ENCODE measurements at regions not wholly inside any gene's neighbourhood (a gene's known extent, or its start where the extent isn't known, plus 50 kb on each side); places are given as distances from the start of the nearest gene placed in this dataset.

- in situ Hi-C loops (cut with MboI; ENCODE audit: low pct_unique_long_range_greater_than_20kb, low sequenced_read_pairs): no loop called here
- no peak for DNase-seq
These were observed 163.5 kb upstream of the LYZL2 start for GRCh38 chr10:30793093-30793492.

DNA sequence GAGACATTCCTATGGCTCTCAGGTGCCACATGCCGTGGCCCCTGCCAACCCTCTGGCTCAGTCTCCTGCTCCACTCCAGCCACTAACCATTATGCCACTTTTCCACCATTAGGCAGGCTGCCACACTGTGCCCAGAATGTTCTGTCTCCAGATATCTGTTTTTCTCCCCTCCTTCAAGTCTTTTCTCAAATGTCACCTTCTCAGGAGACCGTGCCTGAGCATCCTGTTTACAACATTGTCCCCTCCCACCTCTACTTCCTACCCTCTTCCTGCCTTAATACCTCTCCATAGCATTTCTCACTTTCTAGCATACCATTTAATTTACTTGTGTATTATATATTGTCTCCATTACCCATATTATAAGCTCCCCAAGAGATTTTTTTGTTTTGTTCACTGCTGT is 162.5 kb upstream of the LYZL2 start:
- in situ Hi-C loops (cut with MboI; ENCODE audit: low pct_unique_long_range_greater_than_20kb, low sequenced_read_pairs): no loop called here
- no peak for DNase-seq

DNA sequence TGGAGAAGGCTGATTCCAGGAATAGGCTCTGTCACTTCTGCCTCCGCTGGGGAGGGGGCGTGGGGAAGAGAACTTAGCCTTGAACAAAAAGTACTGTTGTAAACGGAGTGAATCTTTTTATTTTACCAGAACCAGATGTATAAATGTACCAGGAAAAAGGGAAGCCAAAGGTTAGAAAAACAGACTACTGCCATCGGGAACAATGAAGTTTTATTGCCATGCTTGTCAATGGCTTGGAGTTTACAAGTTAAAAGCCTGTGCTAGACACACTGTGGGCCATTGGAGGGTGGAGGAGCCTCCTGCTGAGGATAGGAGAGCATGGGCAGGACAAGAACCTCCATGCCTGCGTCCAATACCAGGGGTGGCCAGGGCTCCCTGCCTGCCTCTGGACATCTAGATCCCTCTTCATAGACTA is 161.7 kb upstream of the LYZL2 start:
- DNase-seq: no peak
- in situ Hi-C loops (cut with MboI; ENCODE audit: low pct_unique_long_range_greater_than_20kb, low sequenced_read_pairs): no loop called here

GRCh38 chr10:30789806-30790205 is 160.3 kb upstream of the LYZL2 start:
- no peak for DNase-seq
- in situ Hi-C loops (cut with MboI; ENCODE audit: low pct_unique_long_range_greater_than_20kb, low sequenced_read_pairs): no loop called here

DNA sequence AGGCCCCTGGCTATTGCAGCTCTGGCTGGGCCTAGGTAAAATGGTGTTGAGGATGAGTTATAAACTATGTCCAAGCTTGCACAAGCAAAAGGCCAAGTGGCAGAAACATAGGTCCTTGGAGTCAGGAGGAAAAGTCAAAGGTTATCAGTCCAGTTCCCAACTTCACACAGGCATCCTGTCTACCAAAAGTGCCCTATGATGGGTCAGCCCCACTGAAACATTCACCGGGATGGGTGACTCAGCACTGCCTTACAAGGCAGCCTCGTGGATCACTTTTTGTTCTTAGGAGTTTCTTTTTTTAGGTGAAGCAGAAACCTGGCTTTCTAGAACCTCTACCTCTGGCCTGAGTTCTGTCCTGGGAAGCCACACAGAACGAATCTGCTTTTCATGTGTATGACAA is 158.8 kb upstream of the LYZL2 start:
- in situ Hi-C loops (cut with MboI; ENCODE audit: low pct_unique_long_range_greater_than_20kb, low sequenced_read_pairs): no loop called here
- DNase-seq: no peak

GRCh38 chr10:30786906-30787305 is 157.4 kb upstream of the LYZL2 start:
- DNase-seq: no peak
- in situ Hi-C loops (cut with MboI; ENCODE audit: low pct_unique_long_range_greater_than_20kb, low sequenced_read_pairs): no loop called here

- no peak for DNase-seq
- in situ Hi-C loops (cut with MboI; ENCODE audit: low pct_unique_long_range_greater_than_20kb, low sequenced_read_pairs): no loop called here
These were observed 156.6 kb upstream of the LYZL2 start for GRCh38 chr10:30786131-30786530.

DNA sequence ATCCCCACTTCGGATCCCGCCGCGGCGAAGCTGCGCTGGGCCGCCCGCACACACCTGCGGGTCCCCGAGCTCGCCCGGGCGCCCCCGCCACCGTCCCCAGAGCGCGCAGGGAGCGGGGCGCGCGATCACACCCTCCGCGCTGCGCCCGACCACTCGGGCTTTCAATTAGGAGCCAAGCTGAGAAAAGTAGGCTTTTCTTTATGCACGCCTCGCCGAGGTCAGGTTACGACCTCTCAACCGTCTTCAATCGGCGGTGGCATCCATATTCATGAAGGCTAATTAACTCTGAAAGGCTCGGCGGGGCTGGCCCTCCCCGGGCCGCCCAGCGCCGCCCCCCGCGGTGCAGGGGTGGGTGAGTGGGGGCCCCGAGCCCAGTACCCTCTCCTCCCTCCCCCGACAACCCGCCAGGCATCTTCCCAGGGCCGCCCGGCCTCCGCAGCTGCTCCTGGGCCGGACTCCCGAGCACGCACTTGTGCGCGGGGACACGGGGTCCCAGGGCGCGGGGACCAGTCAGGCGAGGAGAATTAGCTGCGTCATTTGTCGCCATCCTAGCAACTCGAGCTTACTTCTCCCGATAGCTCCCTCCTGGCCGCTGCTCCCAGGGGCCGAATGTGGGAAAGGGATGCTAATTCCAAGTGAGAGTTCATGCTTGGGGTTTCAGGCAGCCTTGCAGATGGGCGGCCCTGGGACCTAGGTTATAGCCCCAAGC is 155.5 kb upstream of the LYZL2 start:
- in situ Hi-C loops (cut with MboI; ENCODE audit: low pct_unique_long_range_greater_than_20kb, low sequenced_read_pairs): no loop called here
- no peak for DNase-seq

GRCh38 chr10:30784524-30784896 is 155.0 kb upstream of the LYZL2 start:
- in situ Hi-C loops (cut with MboI; ENCODE audit: low pct_unique_long_range_greater_than_20kb, low sequenced_read_pairs): no loop called here
- DNase-seq: peak; percentile 12

DNA sequence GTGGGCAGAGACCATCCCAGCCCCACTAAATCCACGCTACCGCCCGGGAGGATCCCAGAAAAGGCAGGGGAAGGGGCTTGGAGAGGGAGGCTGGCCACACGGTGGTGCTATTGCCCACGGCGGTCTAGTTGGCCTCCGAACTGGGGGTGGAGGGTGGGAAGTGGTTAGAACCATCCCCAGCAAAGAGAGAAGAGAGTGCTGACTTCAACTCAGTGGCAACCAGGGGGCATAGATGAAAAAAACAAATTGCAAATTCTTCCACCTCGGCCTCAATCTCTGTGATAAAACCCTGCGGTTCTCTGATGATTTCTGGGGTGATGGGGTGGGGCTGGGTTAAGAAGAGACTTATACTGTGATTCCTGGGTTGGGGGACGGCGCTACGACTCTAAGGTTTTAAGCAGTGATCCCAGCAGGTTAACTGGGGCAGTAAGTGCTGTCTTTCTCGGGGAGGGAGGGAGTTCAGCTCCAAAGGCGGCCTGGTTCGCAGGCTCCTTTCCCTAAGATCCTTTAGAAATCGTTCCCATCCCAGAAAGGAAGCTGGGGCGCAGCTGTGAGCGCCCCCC is 154.5 kb upstream of the LYZL2 start:
- peak; percentile 73 for DNase-seq
- in situ Hi-C loops (cut with MboI; ENCODE audit: low pct_unique_long_range_greater_than_20kb, low sequenced_read_pairs): no loop called here

DNA sequence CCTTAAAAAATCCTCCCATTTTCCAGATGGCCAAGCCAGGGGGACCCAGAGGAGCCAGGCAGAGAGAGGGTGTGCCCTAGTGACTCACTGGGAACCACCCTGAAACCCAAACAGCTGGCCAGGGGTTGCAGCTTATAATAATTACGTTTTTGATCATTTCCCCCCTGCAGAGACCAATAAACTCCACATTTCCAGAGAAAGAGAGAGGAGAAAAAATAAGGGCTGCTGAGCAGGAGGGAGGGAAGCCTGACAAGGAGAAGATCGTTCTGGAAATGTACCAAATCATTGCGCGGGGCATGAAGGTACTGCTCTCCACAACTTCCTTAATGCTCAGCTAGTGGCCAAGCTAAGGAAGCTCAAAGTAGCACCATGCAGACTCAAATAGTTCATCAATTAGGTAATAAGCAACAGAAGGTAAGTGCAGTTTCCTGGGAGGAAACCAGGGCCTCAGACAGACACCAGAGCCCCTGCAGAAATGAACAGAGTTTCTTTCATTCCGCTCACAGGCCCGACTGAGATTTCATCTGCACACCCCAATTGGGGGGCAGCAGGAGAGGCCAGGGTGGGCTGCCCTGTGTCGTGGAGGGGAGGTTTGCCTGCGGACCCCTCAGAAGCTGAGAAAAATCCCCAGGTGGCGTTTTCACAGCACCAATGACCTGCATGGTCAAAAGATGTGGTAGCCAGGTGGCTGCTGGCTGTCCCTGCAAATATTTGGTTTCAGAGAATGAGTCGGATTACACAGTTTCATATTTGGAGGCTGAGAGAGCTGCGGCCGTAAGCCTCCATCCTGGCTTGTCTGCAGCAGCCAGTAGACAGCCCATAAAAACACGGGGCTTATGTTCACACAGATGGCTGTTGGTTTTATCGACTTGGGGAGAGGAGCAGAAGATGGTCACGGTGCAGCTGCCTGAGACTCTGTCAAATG is 153.2 kb upstream of the LYZL2 start:
- peak; percentile 34 for DNase-seq
- in situ Hi-C loops (cut with MboI; ENCODE audit: low pct_unique_long_range_greater_than_20kb, low sequenced_read_pairs): no loop called here

DNA sequence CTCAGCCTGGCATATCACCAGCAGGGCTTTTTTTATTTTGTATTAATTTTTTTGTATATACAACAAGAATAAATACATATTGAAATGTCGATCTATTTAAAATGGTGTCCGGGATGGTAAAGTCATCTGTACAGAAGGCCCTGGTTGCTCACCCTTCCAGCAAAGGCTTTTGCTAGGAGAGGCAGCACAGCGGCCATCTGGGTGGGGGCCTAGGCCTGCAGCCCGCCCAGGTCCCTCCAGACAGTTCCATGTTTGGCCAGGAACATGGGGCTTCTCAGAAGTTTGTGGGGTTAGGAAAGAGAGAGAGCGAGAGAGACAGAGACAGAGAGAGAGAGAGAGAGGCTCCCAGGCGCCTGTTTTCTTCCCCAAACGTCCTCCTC is 152.6 kb upstream of the LYZL2 start:
- no peak for DNase-seq
- in situ Hi-C loops (cut with MboI; ENCODE audit: low pct_unique_long_range_greater_than_20kb, low sequenced_read_pairs): no loop called here

DNA sequence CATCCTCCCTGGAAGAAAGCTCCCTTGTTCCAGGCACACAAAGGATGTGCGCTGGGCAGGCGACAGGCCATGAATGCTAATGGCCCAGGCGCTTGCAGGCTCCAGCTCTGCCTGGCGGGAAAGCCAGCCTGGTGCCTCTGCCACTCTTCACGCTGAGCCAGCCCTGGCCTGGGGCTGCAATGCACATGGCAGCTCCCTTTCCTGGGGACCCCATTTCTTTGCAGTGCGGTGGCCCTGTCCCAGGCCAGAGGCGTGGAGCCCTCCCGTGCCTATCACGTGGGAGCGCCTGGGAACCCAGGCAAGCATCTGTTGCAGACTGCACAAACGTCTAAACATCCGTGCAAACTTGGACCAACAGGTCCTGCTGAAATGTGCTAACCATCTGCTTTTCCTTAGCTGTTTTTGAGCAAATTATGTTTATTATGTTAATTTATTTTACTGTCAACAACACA is 152.1 kb upstream of the LYZL2 start:
- DNase-seq: no peak
- in situ Hi-C loops (cut with MboI; ENCODE audit: low pct_unique_long_range_greater_than_20kb, low sequenced_read_pairs): no loop called here

DNA sequence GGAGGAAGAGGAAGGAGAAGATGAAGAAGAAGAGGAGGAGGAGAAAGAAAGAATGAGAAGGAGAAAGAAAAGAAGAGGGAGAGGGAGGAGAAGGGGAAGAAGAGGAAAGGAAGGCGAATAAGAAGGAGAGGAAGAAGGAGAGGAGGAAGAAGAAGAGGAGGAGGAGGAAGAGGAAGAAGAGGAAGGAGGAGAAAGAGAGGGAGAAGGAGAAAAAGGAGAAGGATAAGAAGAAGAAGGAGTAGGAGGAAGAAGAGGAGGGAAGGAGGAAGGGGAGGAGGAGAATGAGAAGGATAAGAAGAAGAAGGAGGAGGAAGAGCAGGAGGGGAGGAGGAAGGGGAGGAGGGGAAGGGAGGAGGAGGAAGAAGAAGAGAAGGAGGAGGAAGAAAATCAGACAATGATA is 149.2 kb upstream of the LYZL2 start:
- no peak for DNase-seq
- in situ Hi-C loops (cut with MboI; ENCODE audit: low pct_unique_long_range_greater_than_20kb, low sequenced_read_pairs): no loop called here

DNA sequence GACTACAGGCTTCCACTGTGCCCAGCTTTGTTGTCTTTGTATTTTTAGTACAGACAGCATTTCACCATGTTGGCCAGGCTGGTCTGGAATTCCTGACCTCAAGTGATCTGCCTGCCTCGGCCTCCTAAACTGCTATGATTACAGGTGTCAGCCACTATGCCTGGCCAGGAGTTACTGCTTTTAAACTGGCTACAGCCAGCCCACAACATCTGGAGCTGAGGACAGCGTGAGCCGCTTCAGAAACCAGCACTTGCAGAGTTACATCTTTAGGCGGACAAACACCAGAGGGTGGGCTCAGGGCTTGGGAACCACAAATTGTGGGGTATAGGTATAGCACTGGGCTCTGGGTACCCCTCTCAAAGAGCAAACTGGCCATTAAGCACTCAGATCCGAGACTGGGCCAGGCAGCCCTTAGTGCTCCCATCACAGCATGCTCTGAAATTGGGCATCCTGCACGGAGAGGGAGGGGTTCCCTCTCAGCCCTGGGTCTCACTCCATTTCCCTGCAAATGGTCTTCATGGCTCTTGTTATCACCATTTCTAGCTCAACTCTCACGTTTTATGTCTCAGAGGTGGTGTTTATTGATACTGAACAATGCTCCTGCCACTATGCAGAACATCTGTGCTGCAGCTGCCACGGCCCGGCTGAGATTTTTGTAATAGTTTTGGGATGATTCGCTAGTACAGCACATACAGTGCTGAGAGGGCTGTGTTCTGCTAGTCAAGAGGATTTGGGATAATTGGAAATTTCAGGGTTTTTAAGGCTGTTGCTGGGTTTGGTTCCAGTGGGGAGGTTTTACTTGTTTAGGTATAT is 146.4 kb upstream of the LYZL2 start:
- no peak for DNase-seq
- in situ Hi-C loops (cut with MboI; ENCODE audit: low pct_unique_long_range_greater_than_20kb, low sequenced_read_pairs): no loop called here

DNA sequence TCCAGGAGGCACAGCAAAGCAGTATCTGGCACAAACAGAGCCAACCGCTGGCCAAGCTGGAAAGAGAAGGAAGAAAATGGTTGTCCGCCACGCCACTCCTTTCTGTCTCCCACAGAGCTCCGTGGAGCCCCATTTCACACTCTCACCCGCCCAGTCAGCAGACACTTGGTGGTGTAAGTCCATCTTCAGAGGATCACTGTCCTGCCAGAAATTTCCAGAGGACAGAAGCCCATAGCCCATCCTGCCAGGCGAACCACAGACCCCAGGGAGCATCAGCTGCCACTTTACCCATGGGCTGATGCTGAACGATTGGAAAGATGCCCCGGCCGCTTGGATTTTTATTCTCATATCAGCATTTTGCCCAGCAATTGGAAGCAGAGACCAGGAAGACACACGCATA is 144.7 kb upstream of the LYZL2 start:
- in situ Hi-C loops (cut with MboI; ENCODE audit: low pct_unique_long_range_greater_than_20kb, low sequenced_read_pairs): no loop called here
- DNase-seq: no peak

DNA sequence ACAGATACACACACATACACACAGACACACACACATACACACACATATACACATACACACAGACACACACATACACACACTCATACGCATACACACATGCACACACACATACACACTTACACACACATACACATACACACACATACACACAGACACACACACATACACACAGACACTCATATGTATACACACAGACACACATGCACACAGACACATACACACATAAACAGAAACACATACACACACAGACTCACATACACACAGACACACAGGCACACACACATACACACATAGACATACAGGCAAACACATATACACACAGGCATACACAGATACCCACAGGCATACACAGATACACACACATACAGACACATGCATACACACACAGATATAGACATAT is 143.9 kb upstream of the LYZL2 start:
- in situ Hi-C loops (cut with MboI; ENCODE audit: low pct_unique_long_range_greater_than_20kb, low sequenced_read_pairs): no loop called here

GRCh38 chr10:30770816-30771215 is 141.3 kb upstream of the LYZL2 start:
- no peak for DNase-seq
- in situ Hi-C loops (cut with MboI; ENCODE audit: low pct_unique_long_range_greater_than_20kb, low sequenced_read_pairs): no loop called here

More for the DNA sequence above, 143.9 kb upstream of the LYZL2 start:
- no peak for DNase-seq

DNA sequence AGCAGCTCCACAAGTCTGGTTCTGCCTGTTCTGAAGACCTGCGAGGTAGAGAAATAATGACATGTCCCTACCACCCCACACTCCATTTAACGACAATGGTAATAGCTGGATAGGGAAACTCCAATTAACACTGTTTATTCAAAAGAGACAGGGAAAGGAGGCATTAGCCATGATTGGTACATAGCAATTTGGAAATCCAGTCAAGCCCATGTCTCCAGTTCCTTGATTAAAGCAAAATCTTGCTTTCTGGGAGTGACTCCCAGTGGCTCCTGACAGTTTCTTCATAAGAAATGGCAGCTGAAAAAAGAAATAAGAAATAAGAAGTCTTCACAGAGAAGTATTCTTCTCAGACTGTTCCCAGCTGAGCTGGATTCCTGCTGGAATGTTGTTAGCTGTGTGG is 140.7 kb upstream of the LYZL2 start:
- in situ Hi-C loops (cut with MboI; ENCODE audit: low pct_unique_long_range_greater_than_20kb, low sequenced_read_pairs): no loop called here
- no peak for DNase-seq
